Colon (tissue), 2 donors: ENCODE measurements at regions not wholly inside any gene's neighbourhood (a gene's known extent, or its start where the extent isn't known, plus 50 kb on each side); places are given as distances from the start of the nearest gene placed in this dataset.
"Not testable (repeated sequence)": the region's sequence is repeated elsewhere in the genome, so short reads cannot be mapped to it uniquely, and the experiment has no call there.

ENCODE experiments used
- FAIRE-seq: peaks from 2 replicates; lab custom pipeline; 2012; peaks lifted over from hg19 to GRCh38; lab: Jason Lieb, UNC
- donor health status: control.
- donor health status: control.

DNA sequence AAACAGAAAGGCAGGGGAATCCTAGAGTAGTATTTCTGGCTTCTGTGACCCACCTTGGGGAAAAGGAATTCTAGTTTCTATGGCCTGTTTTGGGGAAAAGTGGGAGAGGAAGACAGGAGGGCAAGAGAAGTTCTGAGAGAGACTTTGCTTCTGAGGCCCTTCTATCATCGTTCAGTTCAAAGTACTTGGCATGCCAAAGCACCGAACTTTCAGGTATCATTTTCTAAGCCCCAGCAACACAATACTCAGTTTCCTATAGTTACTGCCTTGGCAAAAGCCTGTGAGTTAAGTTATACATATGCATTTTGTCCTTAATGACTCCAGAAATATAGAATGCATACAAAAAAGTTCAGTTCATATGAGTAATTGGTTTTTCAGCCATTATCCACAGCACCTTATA is 74.1 kb upstream of the CHD2 start:
- no peak for FAIRE-seq

- not testable (repeated sequence) for FAIRE-seq
These were observed 72.1 kb upstream of the CHD2 start for GRCh38 chr15:92827991-92828390.

- no peak for FAIRE-seq
These were observed 70.2 kb upstream of the CHD2 start for GRCh38 chr15:92829875-92830274.

DNA sequence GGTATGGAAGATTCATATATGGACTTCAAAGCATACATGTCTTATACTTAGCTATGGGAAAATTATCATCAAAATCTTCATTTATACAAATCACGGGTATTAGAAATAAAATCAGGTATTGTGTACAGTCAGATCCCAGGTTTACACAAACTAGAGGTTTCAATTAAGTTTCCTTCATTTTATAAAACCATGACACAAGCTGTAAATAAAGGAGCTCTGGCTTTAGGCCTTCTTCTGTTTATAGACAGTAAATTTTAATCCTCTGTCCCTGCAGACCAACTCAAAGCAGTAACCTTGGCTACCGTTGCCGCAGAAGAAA is 68.8 kb upstream of the CHD2 start:
- no peak for FAIRE-seq

GRCh38 chr15:92831655-92832328 is 68.3 kb upstream of the CHD2 start:
- FAIRE-seq = no peak

GRCh38 chr15:92833106-92833433 is 67.1 kb upstream of the CHD2 start:
- FAIRE-seq = no peak

- FAIRE-seq = no peak
These were observed 66.4 kb upstream of the CHD2 start for GRCh38 chr15:92833493-92834271.

GRCh38 chr15:92839696-92840095 is 60.4 kb upstream of the CHD2 start:
- no peak for FAIRE-seq

- FAIRE-seq = no peak
These were observed 60.0 kb upstream of the CHD2 start for GRCh38 chr15:92840149-92840548.

DNA sequence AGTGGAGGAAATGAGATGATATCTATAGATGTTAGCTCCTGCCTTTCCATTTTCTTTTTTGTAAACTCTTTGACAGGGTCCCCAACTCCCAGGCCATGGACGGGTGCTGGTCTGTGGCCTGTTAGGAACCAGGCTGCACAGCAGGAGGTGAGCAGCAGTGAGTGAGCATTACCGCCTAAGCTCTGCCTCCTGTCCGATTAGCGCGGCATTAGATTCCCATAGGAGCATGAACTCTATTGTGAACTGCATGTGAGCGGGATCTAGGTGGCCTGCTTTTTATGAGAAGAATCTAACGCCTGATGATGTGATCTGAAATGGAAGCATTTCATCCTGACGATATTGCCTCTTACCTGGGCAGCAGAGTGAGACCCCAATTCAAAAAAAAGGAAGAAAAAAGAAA is 56.8 kb upstream of the CHD2 start:
- FAIRE-seq = no peak

- FAIRE-seq = no peak
These were observed 56.3 kb upstream of the CHD2 start for GRCh38 chr15:92843814-92844213.

DNA sequence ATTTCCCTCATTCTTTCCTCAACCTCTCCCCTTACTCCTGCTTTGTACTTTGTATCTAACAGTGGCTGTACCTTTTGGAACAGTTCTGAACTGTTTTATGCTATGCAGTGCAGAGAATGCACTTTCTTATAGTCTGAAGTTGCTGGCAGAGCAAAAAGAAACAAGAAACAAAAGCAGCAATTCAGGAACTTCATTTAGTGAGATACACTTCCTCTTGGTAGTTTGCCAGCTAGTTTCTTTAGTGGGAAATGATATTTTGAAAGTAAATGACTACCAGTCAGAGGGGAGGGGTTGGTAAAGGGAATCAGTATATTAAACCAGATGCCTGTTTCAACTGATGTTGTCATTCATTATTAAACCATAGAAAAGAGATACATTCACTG is 55.0 kb upstream of the CHD2 start:
- peak; percentile 38 for FAIRE-seq

DNA sequence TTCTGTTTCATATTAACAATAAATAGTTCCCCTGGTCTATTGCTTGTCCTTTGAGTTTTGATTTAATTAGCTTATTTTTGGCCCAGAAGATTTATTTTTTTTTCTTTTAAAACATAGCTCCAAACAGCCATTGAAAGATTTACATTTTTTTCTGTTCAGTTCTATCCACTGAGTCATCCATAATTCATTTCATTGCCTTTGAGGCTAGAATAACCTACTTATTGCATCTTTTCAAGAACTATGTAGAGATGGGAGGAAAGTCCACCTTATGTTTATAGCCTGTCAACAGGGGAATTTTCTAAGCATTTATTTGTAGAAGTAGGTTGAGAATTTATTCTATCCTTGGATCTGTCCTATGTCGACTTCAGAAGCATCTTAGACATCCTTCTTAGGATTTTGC is 53.4 kb upstream of the CHD2 start:
- no peak for FAIRE-seq

DNA sequence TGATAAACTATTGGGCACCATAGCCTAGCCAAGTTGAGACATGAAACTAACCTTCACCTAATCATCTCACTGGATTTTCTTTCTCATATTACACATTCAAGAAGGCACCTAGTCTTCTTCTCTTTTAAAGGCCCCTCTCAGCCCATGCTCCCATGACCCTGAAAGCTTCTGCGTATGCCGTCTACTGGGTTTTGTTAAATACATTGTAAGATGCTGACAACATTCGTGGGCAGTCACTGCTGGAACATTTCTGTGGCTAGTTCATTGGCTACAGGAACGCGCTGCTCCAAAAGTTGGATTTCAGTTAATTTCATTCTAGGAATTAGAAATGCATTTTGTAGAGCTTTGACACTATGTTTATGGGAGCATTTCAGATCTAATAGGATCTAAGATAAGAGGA is 52.3 kb upstream of the CHD2 start:
- FAIRE-seq = no peak

DNA sequence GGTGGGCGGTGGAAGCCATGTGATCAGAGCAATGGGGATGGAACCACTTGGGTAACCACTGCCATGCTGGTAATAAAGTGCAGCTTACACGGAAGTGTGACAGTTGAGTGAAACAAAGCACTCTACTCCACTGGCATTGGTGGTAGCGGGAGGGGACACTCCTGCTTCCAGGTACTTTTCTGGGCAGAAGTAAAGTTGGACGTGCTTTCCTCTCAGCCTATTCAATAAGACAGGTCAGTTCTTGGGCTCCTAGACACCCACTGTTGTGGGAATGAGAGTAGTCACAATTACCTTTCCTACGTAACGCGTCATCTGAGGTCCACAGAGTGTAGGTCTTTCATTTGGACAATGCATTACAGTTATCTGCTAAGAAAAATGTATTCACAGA is 51.7 kb upstream of the CHD2 start:
- no peak for FAIRE-seq

GRCh38 chr15:92848852-92849598 is 51.1 kb upstream of the CHD2 start:
- FAIRE-seq = no peak

DNA sequence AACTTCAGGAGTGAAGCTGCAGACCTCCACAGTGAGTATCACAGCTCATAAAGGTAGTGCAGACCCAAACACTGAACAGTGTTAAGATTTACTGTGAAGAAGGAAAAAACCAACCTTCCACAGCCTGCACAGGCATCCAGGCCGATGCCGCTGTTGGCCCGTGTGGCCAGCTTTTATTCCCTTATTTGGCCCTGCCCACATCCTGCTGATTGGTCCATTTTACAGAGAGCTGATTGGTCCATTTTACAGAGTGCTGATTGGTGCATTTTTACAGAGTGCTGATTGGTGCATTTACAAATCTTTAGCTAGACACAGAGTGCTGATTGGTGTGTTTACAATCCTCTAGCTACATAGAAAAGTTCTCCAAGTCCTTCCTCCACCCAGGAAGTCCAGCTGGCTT is 49.9 kb upstream of the CHD2 start:
- FAIRE-seq = not testable (repeated sequence)
